HepG2 (cell line): ENCODE measurements at regions not wholly inside any gene's neighbourhood (a gene's known extent, or its start where the extent isn't known, plus 50 kb on each side); places are given as distances from the start of the nearest gene placed in this dataset.

Experiments used
- ATAC-seq: fragments of 200-7000 bp; cut with Tn5 transposase; 3 replicates; pipeline ENCODE4 v1.9.1; 2020; ENCODE audit warnings: mild to moderate bottlenecking, moderate library complexity
- BruUV-seq: library from RNA; stranded (reverse); fragments of 400-500 nt; replicated peaks from 2 replicates; lab custom pipeline; 2021; lab: Mats Ljungman, UMichigan
- CTCF ChIA-PET: fragments of 300-600 bp; formaldehyde crosslinking; extraction: SDS; loops from one replicate; lab custom pipeline; 2021; ENCODE audit warnings: low total read pairs, inconsistent platforms, low intra/inter-chr PET ratio; lab: Yijun Ruan, JAX
- POLR2A ChIA-PET: fragments of 350-600 bp; sonication (Branson Sonifier 250); formaldehyde crosslinking; loops from one replicate; lab custom pipeline; 2020; ENCODE audit warnings: antibody characterized with exemption, inconsistent platforms; lab: Yijun Ruan, JAX
- DNase-seq: peaks from one replicate; pipeline ENCODE4 v3.0.0-alpha.2; 2015; ENCODE audit warnings: low spot score
- FAIRE-seq: peaks from 3 replicates; lab custom pipeline; 2011; peaks lifted over from hg19 to GRCh38; lab: Jason Lieb, UNC
- H2AFZ ChIP-seq: one replicate; pipeline ENCODE4 v1.6.1; 2011; ENCODE audit warnings: low read length, inconsistent platforms
- H3K27ac ChIP-seq: fragments of 300-600 bp; 3 replicates; pipeline ENCODE4 v1.8.0; 2011; ENCODE audit warnings: mixed run types, mild to moderate bottlenecking, mixed read lengths, low read length, inconsistent platforms; ENCODE audit not compliant: insufficient read depth; ENCODE audit errors: extremely low read length
- H3K27me3 ChIP-seq, 2 experiments: fragments of 200-600 bp in 1 of 2; 2 replicates in 1 of 2; 3 replicates in 1 of 2; pipeline versions ENCODE4 v1.6.0 to v1.8.0; 2011; ENCODE audit warnings: low read length in 2 of 2, mild to moderate bottlenecking in 2 of 2, moderate library complexity in 2 of 2, inconsistent platforms in 1 of 2; ENCODE audit not compliant: insufficient read depth in 2 of 2, control insufficient read depth in 1 of 2
- H3K36me3 ChIP-seq, 2 experiments: fragments of 200-600 bp in 1 of 2; replicated peaks in 1 of 2; 2 replicates in 1 of 2; 3 replicates in 1 of 2; pipeline versions ENCODE4 v1.5.1 to v1.8.0; 2011; ENCODE audit warnings: low read length in 2 of 2, inconsistent platforms in 1 of 2; ENCODE audit not compliant: insufficient read depth in 2 of 2, control insufficient read depth in 1 of 2
- H3K4me1 ChIP-seq: 2 replicates; pipeline ENCODE4 v1.5.1; 2012; ENCODE audit warnings: low read length, inconsistent platforms; ENCODE audit not compliant: insufficient read depth
- H3K4me2 ChIP-seq: 2 replicates; pipeline ENCODE4 v1.6.0; 2011; ENCODE audit warnings: low read depth, low read length, inconsistent platforms
- H3K4me3 ChIP-seq, 3 experiments: fragments of 200-600 bp in 1 of 3; sonication (generic), shearing (Covaris generic) in 1 of 3; replicated peaks in 1 of 3; 2 replicates each; pipeline ENCODE4 v1.5.1; 2011 to 2016; ENCODE audit warnings: low read length in 3 of 3, inconsistent platforms in 2 of 3, low read depth in 2 of 3, mild to moderate bottlenecking in 2 of 3, control low read depth in 1 of 3, mixed read lengths in 1 of 3; ENCODE audit not compliant: insufficient read depth in 1 of 3
- H3K79me2 ChIP-seq: one replicate; pipeline ENCODE4 v1.6.1; 2011; ENCODE audit warnings: low read length, inconsistent platforms; ENCODE audit not compliant: insufficient read depth
- H3K9ac ChIP-seq: 2 replicates; pipeline ENCODE4 v1.6.0; 2011; ENCODE audit warnings: mild to moderate bottlenecking, low read depth, low read length, inconsistent platforms; ENCODE audit not compliant: insufficient read depth
- H3K9me3 ChIP-seq: 2 replicates; pipeline ENCODE4 v1.5.1; 2012; ENCODE audit warnings: mild to moderate bottlenecking, low read length
- H4K20me1 ChIP-seq: 2 replicates; pipeline ENCODE4 v1.6.0; 2011; ENCODE audit warnings: inconsistent platforms, mild to moderate bottlenecking, low read length, moderate library complexity; ENCODE audit not compliant: insufficient read depth
- AHR ChIP-seq: IDR thresholded peaks from 2 replicates; pipeline ENCODE4 v1.6.1; 2018; ENCODE audit warnings: missing genetic modification reagents, missing compliant biosample characterization
- GATAD1 ChIP-seq: IDR thresholded peaks from 2 replicates; pipeline ENCODE4 v1.6.1; 2016; ENCODE audit warnings: missing genetic modification reagents, missing compliant biosample characterization
- HES4 ChIP-seq: sonication (generic); formaldehyde crosslinking; IDR thresholded peaks from 2 replicates; pipeline ENCODE4 v1.9.0; 2021; ENCODE audit warnings: mild to moderate bottlenecking, missing genetic modification reagents, borderline replicate concordance
- NFIB ChIP-seq: sonication (generic); formaldehyde crosslinking; IDR thresholded peaks from 2 replicates; pipeline ENCODE4 v1.9.0; 2021; ENCODE audit warnings: missing genetic modification reagents, mild to moderate bottlenecking, borderline replicate concordance
- NR1H2 ChIP-seq: sonication (generic); formaldehyde crosslinking; IDR thresholded peaks from 2 replicates; pipeline ENCODE4 v1.8.1; 2022; ENCODE audit warnings: low read depth, missing genetic modification reagents, borderline replicate concordance
- REL ChIP-seq: sonication (generic); formaldehyde crosslinking; conservative IDR thresholded peaks from 2 replicates; pipeline ENCODE4 v1.8.0; 2022; ENCODE audit warnings: mild to moderate bottlenecking, missing genetic modification reagents, moderate library complexity
- RFX3 ChIP-seq: IDR thresholded peaks from 2 replicates; pipeline ENCODE4 v1.6.1; 2016; ENCODE audit warnings: missing biosample characterization, missing genetic modification reagents
- STAG1 ChIP-seq: sonication (generic); formaldehyde crosslinking; IDR thresholded peaks from 2 replicates; pipeline ENCODE4 v1.4.0; 2020; ENCODE audit warnings: missing genetic modification reagents
- STAT5B ChIP-seq: sonication (generic); formaldehyde crosslinking; IDR thresholded peaks from 2 replicates; pipeline ENCODE4 v1.4.0; 2020; ENCODE audit warnings: missing genetic modification reagents
- TOPORS ChIP-seq: sonication (generic); formaldehyde crosslinking; IDR thresholded peaks from 2 replicates; pipeline ENCODE4 v1.8.0; 2023; ENCODE audit warnings: mild to moderate bottlenecking, missing genetic modification reagents
- ZBTB1 ChIP-seq: sonication (generic); formaldehyde crosslinking; IDR thresholded peaks from 2 replicates; pipeline ENCODE4 v1.4.0; 2020; ENCODE audit warnings: missing genetic modification reagents, borderline replicate concordance
- ZNF138 ChIP-seq: sonication (generic); formaldehyde crosslinking; IDR thresholded peaks from 2 replicates; pipeline ENCODE4 v1.5.0; 2020; ENCODE audit warnings: mild to moderate bottlenecking, low read depth, missing genetic modification reagents
- ZNF232 ChIP-seq: sonication (generic); formaldehyde crosslinking; IDR thresholded peaks from 2 replicates; pipeline ENCODE4 v1.4.0; 2020; ENCODE audit warnings: missing genetic modification reagents, borderline replicate concordance
- ZNF343 ChIP-seq: sonication (generic); formaldehyde crosslinking; IDR thresholded peaks from 2 replicates; pipeline ENCODE4 v1.4.0; 2020; ENCODE audit warnings: mild to moderate bottlenecking, missing genetic modification reagents
- ZNF709 ChIP-seq: sonication (generic); formaldehyde crosslinking; IDR thresholded peaks from 2 replicates; pipeline ENCODE4 v1.5.0; 2020; ENCODE audit warnings: mild to moderate bottlenecking, missing genetic modification reagents
- ZNF878 ChIP-seq: sonication (generic); formaldehyde crosslinking; IDR thresholded peaks from 2 replicates; pipeline ENCODE4 v1.8.1; 2023; ENCODE audit warnings: mild to moderate bottlenecking, missing genetic modification reagents, moderate library complexity
- WGBS: methylation state at CpG from one replicate; pipeline ENCODE4 v1.1.6; 2017; ENCODE audit warnings: low lambda C conversion rate; 5-methylcytosine and 5-hydroxymethylcytosine counted together
- in situ Hi-C: cut with HindIII; loops from 2 replicates; pipeline ENCODE4 v1.10.0; 2017; ENCODE audit warnings: low pct_unique_long_range_greater_than_20kb; ENCODE audit not compliant: extremely low pct_ligation_motif_present
- intact Hi-C: fragments of 100-400 bp; cut with micrococcal nuclease; formaldehyde crosslinking; loops from one replicate; pipeline ENCODE4 v1.10.0; 2022; ENCODE audit not compliant: unreplicated experiment
- TF ChIP-seq, protein P1 (sequence below): IDR thresholded peaks from 2 replicates; pipeline ENCODE4 v1.6.1; 2016; ENCODE audit warnings: low read depth, missing genetic modification reagents, missing compliant biosample characterization

- Histone ChIP-seq H3K9me3 (no peaks in the 10 kb centered on the region), H4K20me1 (no peaks in the 10 kb centered on the region), H3K4me2 (no peak overlapping the region), H3K4me3 (no peak overlapping the region), H3K79me2 (no peaks in the 10 kb centered on the region), H3K9ac (no peak overlapping the region), H3K36me3 (no peaks in the 10 kb centered on the region), H3K27ac (no peak overlapping the region), H3K27me3 (no peaks in the 10 kb centered on the region), H2AFZ (no peak overlapping the region), H3K4me1 (no peaks in the 10 kb centered on the region)
- TF ChIP-seq ZNF878 (CRISPR knock-in tag) = no peak
- no peak for TF ChIP-seq ZNF232 (CRISPR knock-in tag)
- no peak for TF ChIP-seq RFX3 (CRISPR knock-in tag)
- TF ChIP-seq REL = no peak
- no peak for TF ChIP-seq ZBTB1
- ATAC-seq (no peak), DNase-seq (no peak), FAIRE-seq (no peak)
- 92% methylated on average over 1 of the region's 1 CpG for WGBS
- in situ Hi-C loops = no loop called here
- POLR2A ChIA-PET = no interaction called here
- CTCF ChIA-PET = no interaction called here
- no TSS peak for BruUV-seq
- intact Hi-C loops = no loop called here
Observed at GRCh38 chr11:83394331-83394730, 108.2 kb upstream of the CCDC90B start.

- intact Hi-C loops (no loop called here), in situ Hi-C loops (no loop called here)
- Histone ChIP-seq H3K4me2 (no peak overlapping the region), H3K27ac (no peak overlapping the region), H3K36me3 (no peaks in the 10 kb centered on the region), H3K4me1 (no peaks in the 10 kb centered on the region), H3K9me3 (no peaks in the 10 kb centered on the region), H3K79me2 (no peaks in the 10 kb centered on the region), H3K9ac (no peak overlapping the region), H2AFZ (no peak overlapping the region), H3K27me3 (no peaks in the 10 kb centered on the region), H3K4me3 (no peak overlapping the region), H4K20me1 (no peaks in the 10 kb centered on the region)
- ATAC-seq = no peak
- ChIA-PET POLR2A (no interaction called here), CTCF (no interaction called here)
- no TSS peak for BruUV-seq
- FAIRE-seq = no peak
- DNase-seq = no peak
- 6% methylated on average over 1 of the region's 1 CpG for WGBS
- TF ChIP-seq ZNF138 (CRISPR knock-in tag) = no peak
- no peak for TF ChIP-seq STAT5B (CRISPR knock-in tag)
- no peak for TF ChIP-seq HES4 (CRISPR knock-in tag)
- no peak for TF ChIP-seq TOPORS (CRISPR knock-in tag)
- TF ChIP-seq NFIB (CRISPR knock-in tag) = no peak
- TF ChIP-seq, protein P1, sequence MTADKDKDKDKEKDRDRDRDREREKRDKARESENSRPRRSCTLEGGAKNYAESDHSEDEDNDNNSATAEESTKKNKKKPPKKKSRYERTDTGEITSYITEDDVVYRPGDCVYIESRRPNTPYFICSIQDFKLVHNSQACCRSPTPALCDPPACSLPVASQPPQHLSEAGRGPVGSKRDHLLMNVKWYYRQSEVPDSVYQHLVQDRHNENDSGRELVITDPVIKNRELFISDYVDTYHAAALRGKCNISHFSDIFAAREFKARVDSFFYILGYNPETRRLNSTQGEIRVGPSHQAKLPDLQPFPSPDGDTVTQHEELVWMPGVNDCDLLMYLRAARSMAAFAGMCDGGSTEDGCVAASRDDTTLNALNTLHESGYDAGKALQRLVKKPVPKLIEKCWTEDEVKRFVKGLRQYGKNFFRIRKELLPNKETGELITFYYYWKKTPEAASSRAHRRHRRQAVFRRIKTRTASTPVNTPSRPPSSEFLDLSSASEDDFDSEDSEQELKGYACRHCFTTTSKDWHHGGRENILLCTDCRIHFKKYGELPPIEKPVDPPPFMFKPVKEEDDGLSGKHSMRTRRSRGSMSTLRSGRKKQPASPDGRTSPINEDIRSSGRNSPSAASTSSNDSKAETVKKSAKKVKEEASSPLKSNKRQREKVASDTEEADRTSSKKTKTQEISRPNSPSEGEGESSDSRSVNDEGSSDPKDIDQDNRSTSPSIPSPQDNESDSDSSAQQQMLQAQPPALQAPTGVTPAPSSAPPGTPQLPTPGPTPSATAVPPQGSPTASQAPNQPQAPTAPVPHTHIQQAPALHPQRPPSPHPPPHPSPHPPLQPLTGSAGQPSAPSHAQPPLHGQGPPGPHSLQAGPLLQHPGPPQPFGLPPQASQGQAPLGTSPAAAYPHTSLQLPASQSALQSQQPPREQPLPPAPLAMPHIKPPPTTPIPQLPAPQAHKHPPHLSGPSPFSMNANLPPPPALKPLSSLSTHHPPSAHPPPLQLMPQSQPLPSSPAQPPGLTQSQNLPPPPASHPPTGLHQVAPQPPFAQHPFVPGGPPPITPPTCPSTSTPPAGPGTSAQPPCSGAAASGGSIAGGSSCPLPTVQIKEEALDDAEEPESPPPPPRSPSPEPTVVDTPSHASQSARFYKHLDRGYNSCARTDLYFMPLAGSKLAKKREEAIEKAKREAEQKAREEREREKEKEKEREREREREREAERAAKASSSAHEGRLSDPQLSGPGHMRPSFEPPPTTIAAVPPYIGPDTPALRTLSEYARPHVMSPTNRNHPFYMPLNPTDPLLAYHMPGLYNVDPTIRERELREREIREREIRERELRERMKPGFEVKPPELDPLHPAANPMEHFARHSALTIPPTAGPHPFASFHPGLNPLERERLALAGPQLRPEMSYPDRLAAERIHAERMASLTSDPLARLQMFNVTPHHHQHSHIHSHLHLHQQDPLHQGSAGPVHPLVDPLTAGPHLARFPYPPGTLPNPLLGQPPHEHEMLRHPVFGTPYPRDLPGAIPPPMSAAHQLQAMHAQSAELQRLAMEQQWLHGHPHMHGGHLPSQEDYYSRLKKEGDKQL = no peak
- TF ChIP-seq NR1H2 (CRISPR knock-in tag) = no peak
- TF ChIP-seq ZNF343 (CRISPR knock-in tag) = no peak
- TF ChIP-seq STAG1 = no peak
- TF ChIP-seq ZNF709 (CRISPR knock-in tag) = no peak
- TF ChIP-seq AHR (CRISPR knock-in tag) = no peak
- no peak for TF ChIP-seq GATAD1 (CRISPR knock-in tag)
Observed at GRCh38 chr11:83392556-83392955, 106.4 kb upstream of the CCDC90B start.
